PFSK-1 (cell line): ENCODE measurements at regions not wholly inside any gene's neighbourhood (a gene's known extent, or its start where the extent isn't known, plus 50 kb on each side); places are given as distances from the start of the nearest gene placed in this dataset.

Experiments
- POLR2AphosphoS5 ChIP-seq: IDR thresholded peaks from 2 replicates; pipeline ENCODE4 v1.6.1; 2012; ENCODE audit warnings: low read depth, mild to moderate bottlenecking, control low read depth, low read length, moderate library complexity
- SIN3A ChIP-seq: IDR thresholded peaks from 2 replicates; pipeline ENCODE4 v1.6.1; 2012; ENCODE audit warnings: mild to moderate bottlenecking, low read length, moderate library complexity, borderline replicate concordance; ENCODE audit not compliant: insufficient read depth

DNA sequence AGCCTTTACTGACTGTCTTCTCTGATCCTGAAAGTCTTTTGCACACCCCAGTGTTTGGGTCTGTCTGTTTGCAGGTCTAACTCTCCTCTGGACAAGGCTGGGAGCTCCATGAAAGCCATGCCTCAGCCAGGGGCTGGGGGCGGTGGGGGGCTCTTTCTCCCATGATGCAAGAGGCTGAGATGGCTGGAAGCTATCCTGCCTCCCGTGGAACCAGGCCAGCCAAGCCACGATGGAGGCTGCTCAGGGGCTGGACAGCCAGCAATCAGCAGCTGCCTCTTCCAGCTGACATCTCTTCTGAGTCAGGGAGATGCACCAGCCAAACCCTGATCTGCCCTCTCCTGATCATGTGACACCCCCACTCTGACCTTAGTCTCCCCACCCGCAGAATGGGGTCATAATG, 154.0 kb downstream of the BARX1 start:
- no peak for TF ChIP-seq POLR2AphosphoS5
- no peak for TF ChIP-seq SIN3A
